ENCODE measurements at regions not wholly inside any gene's neighbourhood (a gene's known extent, or its start where the extent isn't known, plus 50 kb on each side); places are given as distances from the start of the nearest gene placed in this dataset.

GRCh38 chr11:122240638-122241037 lies 124.6 kb upstream of the BLID start:
- no peak for TF ChIP-seq CTCF (IDR thresholded peaks at IDR 0.05)
- no peak for TF ChIP-seq EP300 (IDR thresholded peaks at IDR 0.05)

All from tibial nerve (tissue), 4 donors.